ENCODE measurements at regions not wholly inside any gene's neighbourhood (a gene's known extent, or its start where the extent isn't known, plus 50 kb on each side); places are given as distances from the start of the nearest gene placed in this dataset.

- TF ChIP-seq, protein P1, sequence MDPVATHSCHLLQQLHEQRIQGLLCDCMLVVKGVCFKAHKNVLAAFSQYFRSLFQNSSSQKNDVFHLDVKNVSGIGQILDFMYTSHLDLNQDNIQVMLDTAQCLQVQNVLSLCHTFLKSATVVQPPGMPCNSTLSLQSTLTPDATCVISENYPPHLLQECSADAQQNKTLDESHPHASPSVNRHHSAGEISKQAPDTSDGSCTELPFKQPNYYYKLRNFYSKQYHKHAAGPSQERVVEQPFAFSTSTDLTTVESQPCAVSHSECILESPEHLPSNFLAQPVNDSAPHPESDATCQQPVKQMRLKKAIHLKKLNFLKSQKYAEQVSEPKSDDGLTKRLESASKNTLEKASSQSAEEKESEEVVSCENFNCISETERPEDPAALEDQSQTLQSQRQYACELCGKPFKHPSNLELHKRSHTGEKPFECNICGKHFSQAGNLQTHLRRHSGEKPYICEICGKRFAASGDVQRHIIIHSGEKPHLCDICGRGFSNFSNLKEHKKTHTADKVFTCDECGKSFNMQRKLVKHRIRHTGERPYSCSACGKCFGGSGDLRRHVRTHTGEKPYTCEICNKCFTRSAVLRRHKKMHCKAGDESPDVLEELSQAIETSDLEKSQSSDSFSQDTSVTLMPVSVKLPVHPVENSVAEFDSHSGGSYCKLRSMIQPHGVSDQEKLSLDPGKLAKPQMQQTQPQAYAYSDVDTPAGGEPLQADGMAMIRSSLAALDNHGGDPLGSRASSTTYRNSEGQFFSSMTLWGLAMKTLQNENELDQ (CRISPR knock-in tag; IDR thresholded peaks at IDR 0.05; ENCODE audit: borderline replicate concordance) = no peak
- TF ChIP-seq RERE (CRISPR knock-in tag; IDR thresholded peaks at IDR 0.05; ENCODE audit: low read depth) (no peak), MLLT10 (CRISPR knock-in tag; IDR thresholded peaks at IDR 0.05) (no peak), PBX2 (CRISPR knock-in tag; IDR thresholded peaks at IDR 0.05) (no peak; the same call in 1 of the 2 replicates), ZNF33A (CRISPR knock-in tag; IDR thresholded peaks at IDR 0.05; ENCODE audit: borderline replicate concordance) (no peak), ZBTB20 (CRISPR knock-in tag; IDR thresholded peaks at IDR 0.05; ENCODE audit: borderline replicate concordance, low read depth) (no peak; the same call in 1 of the 2 replicates), ZXDC (CRISPR knock-in tag; IDR thresholded peaks at IDR 0.05) (no peak), ZNF275 (CRISPR knock-in tag; IDR thresholded peaks at IDR 0.05; ENCODE audit: borderline replicate concordance) (no peak; the same call in 1 of the 2 replicates)
Observed at GRCh38 chr22:48943567-48944432, 883.9 kb downstream of the BRD1 start (continued).

Measured in HepG2 (cell line).